ENCODE measurements at regions not wholly inside any gene's neighbourhood (a gene's known extent, or its start where the extent isn't known, plus 50 kb on each side); places are given as distances from the start of the nearest gene placed in this dataset.

DNA sequence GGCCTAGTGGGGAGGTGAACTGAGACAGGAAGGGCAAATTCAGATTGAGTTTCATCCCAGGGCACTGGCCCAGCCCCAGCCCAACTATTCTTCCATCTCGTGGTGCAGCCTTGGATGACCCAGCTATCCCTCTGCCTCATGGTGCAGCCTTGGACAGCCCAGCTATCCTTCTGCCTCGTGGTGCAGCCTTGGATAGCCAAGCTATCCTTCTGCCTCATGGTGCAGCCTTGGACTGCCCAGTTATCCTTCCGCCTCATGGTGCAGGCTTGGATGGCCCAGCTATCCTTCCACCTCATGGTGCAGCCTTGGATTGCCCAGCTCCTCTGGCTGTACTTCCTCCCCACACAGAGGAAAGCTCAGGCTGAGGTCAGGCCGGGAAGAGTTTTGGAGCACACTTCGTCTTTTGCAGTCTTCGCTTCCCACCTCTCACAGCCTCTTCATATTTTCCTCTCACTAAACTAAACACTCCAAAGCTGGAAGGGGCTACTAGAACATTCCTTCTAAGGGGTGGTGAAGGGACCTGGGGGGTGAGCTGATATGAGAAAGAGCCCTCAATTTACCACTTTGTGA lies 69.8 kb upstream of the TTC34 start:
- Histone ChIP-seq H3K36me3 (ENCODE audit: insufficient read depth, low read length) (no peaks in the 10 kb centered on the region), H3K4me3 (ENCODE audit: low read length) (no peak overlapping the region), H3K27me3 (ENCODE audit: insufficient read depth, low read length) (peaks cover 15% of the 10 kb centered on the region), H3K4me1 (ENCODE audit: insufficient read depth, low read length) (no peaks in the 10 kb centered on the region), H3K9me3 (ENCODE audit: low read length) (peaks cover 15% of the 10 kb centered on the region), H2AFZ (ENCODE audit: low read depth, low read length) (no peak overlapping the region)

DNA sequence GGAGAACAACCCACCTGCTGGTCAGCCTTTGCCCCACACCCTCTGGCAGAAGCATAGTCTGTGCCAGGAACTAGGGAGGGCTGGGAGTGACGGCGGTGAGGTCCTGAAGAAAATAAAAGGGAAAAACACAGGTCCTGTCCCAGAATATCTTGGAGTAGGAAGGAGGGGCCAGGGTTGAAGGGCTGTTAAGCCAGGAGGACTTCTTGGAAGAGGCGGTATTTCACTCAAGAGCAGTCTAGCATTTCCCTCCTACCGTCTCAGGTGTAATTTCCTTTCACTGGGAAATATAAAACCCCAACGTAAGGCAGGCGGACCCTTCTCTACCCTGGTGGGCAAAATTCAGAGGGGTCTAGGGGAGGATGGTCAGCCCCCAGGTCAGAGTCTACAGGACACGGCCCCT lies 72.7 kb upstream of the TTC34 start:
- Histone ChIP-seq H2AFZ (ENCODE audit: low read depth, low read length) (no peak overlapping the region), H3K4me3 (ENCODE audit: low read length) (no peak overlapping the region), H3K36me3 (ENCODE audit: insufficient read depth, low read length) (no peaks in the 10 kb centered on the region), H3K9me3 (ENCODE audit: low read length) (peaks cover 15% of the 10 kb centered on the region), H3K4me1 (ENCODE audit: insufficient read depth, low read length) (no peaks in the 10 kb centered on the region), H3K27me3 (ENCODE audit: insufficient read depth, low read length) (peaks cover 33% of the 10 kb centered on the region)

DNA sequence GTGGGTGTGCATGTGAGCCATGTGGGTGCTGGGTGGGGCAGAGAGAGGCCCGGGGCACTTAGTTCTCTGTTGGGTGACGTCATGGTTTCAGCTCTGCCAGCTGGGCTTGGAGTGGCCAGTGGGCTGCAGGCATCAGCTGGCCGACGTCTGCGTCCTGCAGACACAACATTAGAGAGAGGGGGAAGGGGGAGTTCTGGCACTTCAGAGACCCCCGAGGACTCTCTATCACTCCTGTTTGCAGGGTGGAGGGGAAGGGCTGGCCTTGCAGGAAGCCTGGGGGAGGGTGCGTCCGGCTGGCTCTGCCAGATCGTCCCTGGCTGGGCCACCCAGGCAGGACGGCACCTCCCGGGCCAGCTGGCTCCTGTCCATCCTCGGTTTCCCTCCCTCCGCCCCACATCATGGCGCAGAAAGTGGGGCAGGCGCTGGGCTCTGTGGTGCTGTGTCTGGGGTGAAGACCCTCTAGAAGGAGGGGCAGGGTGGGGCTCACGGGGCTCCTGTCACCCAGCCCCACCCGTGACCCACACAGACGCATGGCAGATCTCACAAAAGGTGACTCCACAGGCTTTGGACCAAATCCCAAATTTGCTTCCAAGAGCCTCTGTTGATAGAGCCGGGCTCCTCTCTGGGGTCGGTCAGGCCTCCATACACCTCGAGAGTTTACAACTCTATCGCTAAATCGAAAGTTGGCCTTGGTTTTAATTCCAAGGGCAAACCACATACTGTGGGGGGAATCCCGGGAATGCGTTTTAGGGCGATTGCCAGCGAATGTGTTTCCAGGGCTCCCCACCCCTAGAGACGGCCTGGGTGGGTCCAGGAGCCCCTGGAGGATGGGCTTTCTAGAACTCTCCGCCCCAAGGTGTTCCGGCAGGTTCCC lies 73.4 kb upstream of the TTC34 start:
- no peaks in the 10 kb centered on the region for H3K36me3 ChIP-seq (ENCODE audit: insufficient read depth, low read length)
- no peak overlapping the region for H2AFZ ChIP-seq (ENCODE audit: low read depth, low read length)
- no peaks in the 10 kb centered on the region for H3K4me1 ChIP-seq (ENCODE audit: insufficient read depth, low read length)
- peaks cover 15% of the 10 kb centered on the region for H3K9me3 ChIP-seq (ENCODE audit: low read length)
- peaks cover 36% of the 10 kb centered on the region for H3K27me3 ChIP-seq (ENCODE audit: insufficient read depth, low read length)
- H3K4me3 ChIP-seq (ENCODE audit: low read length), result no peak overlapping the region

DNA sequence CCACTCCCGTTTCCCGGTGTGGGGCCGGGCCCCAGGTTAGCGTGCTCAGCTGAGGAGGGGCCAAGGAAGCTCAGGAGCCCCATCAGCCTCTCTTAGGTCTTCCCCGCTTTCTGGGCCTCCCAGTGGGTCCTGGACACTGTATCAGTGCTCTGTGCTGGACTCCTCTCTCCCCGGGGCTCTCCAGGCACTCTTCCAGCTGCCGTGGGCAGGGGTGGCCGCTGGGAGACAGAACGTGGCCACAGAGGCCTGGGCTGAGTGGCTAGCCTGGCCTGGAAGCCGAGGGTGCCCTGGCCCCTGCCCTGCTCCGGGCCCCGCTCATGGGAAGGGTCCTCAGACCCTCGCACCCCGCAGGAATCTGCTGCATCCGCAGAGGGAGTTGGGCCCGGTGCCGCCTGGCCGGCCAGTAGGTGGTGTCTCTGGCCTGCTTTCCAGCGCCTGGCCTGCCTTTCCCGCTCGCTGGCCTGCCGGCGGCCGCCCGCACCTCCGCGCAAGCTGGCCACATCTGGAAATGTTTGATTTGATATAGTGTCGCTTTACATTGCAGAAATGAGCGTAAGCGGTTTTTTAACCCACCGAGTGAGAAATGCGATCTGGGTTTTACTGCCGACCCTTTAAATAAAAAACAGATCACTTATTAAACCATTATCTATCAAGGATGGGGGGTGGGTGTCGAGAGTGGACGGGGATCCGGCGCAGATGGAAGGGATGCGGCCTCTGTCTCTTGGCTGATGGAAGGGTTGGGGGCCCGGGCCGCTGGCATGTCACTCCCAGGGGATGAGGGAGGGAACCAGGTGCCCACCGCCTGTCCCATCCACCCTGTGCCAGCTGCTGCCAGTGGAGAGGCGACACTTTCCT lies 74.4 kb upstream of the TTC34 start:
- Histone ChIP-seq H3K4me1 (ENCODE audit: insufficient read depth, low read length) (no peaks in the 10 kb centered on the region), H3K4me3 (ENCODE audit: low read length) (no peak overlapping the region), H3K36me3 (ENCODE audit: insufficient read depth, low read length) (no peaks in the 10 kb centered on the region), H3K27me3 (ENCODE audit: insufficient read depth, low read length) (peaks cover 45% of the 10 kb centered on the region), H3K9me3 (ENCODE audit: low read length) (peaks cover 11% of the 10 kb centered on the region), H2AFZ (ENCODE audit: low read depth, low read length) (no peak overlapping the region)

DNA sequence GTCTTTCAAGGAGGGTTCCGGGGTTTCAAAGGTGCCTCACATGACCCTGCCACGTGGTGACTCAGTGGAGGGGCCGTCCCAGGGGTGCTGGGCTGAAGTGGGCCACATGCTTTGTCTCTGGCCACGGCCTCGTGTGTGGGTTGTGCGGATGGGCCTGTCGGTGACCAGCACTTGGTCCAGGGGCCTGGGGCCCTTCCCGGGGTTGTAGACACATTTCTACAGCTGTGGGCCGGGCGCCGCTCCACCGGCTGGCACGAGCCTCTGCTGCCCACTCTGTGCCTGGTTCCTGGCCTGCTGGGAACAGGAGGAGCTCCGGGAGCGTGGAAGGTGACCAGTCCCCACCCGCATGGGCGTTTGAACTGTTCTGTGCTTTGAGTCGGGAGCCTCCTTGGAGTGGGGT lies 75.4 kb upstream of the TTC34 start:
- H3K4me1 ChIP-seq (ENCODE audit: insufficient read depth, low read length), result no peaks in the 10 kb centered on the region
- no peaks in the 10 kb centered on the region for H3K36me3 ChIP-seq (ENCODE audit: insufficient read depth, low read length)
- H3K27me3 ChIP-seq (ENCODE audit: insufficient read depth, low read length), result peaks cover 52% of the 10 kb centered on the region
- H3K4me3 ChIP-seq (ENCODE audit: low read length), result no peak overlapping the region
- H2AFZ ChIP-seq (ENCODE audit: low read depth, low read length), result no peak overlapping the region
- peaks cover 3% of the 10 kb centered on the region for H3K9me3 ChIP-seq (ENCODE audit: low read length)

DNA sequence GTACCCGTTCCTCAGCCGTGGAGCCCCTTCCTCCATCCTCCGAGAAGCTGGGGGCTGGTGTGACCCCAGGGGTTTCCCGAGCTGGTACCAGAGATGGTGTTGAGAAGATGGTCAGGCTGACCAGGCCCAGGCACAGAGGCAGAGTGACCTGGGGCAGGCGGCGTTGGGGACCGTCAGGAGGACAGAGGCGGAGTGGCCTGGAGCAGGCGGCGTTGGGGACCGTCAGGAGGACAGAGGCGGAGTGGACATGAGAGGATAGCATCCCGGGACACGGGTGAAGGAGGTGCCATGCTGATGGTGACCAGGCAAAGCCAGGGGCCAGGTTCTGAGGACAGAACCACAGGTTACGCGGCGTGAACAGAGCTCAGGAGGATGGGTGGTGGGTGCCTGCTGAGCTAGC lies 75.9 kb upstream of the TTC34 start:
- Histone ChIP-seq H3K27me3 (ENCODE audit: insufficient read depth, low read length) (peaks cover 57% of the 10 kb centered on the region), H3K4me1 (ENCODE audit: insufficient read depth, low read length) (no peaks in the 10 kb centered on the region), H3K9me3 (ENCODE audit: low read length) (no peaks in the 10 kb centered on the region), H3K4me3 (ENCODE audit: low read length) (no peak overlapping the region), H3K36me3 (ENCODE audit: insufficient read depth, low read length) (no peaks in the 10 kb centered on the region), H2AFZ (ENCODE audit: low read depth, low read length) (no peak overlapping the region)

DNA sequence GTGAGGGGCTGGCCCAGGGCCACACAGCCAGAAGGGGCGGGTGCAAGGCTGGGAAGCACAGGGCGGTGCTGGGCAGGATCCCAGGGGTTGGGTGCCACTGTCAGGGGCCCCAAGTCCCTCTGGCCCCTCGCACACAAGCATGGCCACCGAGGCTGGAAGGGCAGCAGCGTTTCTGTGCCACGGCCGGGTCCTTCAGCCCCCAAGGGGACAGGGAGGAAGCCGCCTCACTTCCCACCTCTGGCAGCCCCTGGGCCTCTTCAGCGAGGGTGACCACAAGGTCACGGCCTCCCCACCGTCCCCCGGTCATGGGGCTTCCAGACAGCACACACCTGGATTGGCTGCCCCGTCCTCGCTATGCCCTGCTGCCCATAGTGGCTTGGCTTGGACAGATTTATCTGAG lies 77.1 kb upstream of the TTC34 start:
- Histone ChIP-seq H3K36me3 (ENCODE audit: insufficient read depth, low read length) (no peaks in the 10 kb centered on the region), H2AFZ (ENCODE audit: low read depth, low read length) (no peak overlapping the region), H3K9me3 (ENCODE audit: low read length) (no peaks in the 10 kb centered on the region), H3K4me1 (ENCODE audit: insufficient read depth, low read length) (no peaks in the 10 kb centered on the region), H3K4me3 (ENCODE audit: low read length) (no peak overlapping the region), H3K27me3 (ENCODE audit: insufficient read depth, low read length) (peaks cover 69% of the 10 kb centered on the region)

DNA sequence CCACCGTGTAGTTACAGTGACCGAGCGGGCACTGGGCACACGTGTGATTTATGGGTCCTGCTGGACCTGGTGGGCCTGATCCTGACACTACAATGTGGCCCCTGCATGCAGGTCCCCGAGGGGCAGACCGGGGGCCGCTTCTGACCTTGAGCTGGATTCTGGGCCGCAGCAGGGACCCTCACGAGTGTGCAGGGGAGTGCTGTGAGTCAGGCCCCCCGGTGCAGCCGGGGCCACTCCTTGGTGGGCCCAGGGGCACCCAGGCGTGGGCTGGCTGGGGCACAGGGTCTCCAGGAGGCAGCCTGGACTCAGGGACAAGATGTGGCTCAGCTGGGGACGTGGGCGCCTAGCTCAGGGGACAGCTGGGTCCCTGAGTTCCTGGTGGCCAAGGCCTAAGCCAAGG lies 77.5 kb upstream of the TTC34 start:
- H3K27me3 ChIP-seq (ENCODE audit: insufficient read depth, low read length), result peaks cover 72% of the 10 kb centered on the region
- H3K9me3 ChIP-seq (ENCODE audit: low read length), result no peaks in the 10 kb centered on the region
- H3K4me1 ChIP-seq (ENCODE audit: insufficient read depth, low read length), result no peaks in the 10 kb centered on the region
- H3K4me3 ChIP-seq (ENCODE audit: low read length), result no peak overlapping the region
- no peak overlapping the region for H2AFZ ChIP-seq (ENCODE audit: low read depth, low read length)
- H3K36me3 ChIP-seq (ENCODE audit: insufficient read depth, low read length), result no peaks in the 10 kb centered on the region

DNA sequence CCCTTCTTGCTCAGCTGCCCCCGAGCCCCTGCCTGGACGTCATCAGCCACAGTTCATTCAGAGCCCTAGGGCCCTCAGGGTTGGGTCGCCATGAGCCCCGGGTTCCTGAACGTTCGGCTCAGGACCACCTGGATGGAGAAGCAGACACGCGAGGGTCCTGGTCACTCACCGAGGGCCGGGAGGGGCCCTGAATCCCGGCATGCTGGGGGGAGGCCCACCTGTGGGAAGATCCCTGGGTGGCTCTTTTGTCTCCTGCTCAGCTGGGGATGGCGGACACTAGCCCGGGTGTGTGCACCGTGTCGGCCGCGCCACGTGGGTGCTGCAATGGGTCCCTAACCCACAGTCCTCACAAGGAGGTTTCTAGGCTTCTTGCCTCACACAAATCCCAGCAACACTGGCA lies 78.1 kb upstream of the TTC34 start:
- H3K4me1 ChIP-seq (ENCODE audit: insufficient read depth, low read length), result no peaks in the 10 kb centered on the region
- H2AFZ ChIP-seq (ENCODE audit: low read depth, low read length), result no peak overlapping the region
- peaks cover 78% of the 10 kb centered on the region for H3K27me3 ChIP-seq (ENCODE audit: insufficient read depth, low read length)
- no peak overlapping the region for H3K4me3 ChIP-seq (ENCODE audit: low read length)
- no peaks in the 10 kb centered on the region for H3K9me3 ChIP-seq (ENCODE audit: low read length)
- no peaks in the 10 kb centered on the region for H3K36me3 ChIP-seq (ENCODE audit: insufficient read depth, low read length)

DNA sequence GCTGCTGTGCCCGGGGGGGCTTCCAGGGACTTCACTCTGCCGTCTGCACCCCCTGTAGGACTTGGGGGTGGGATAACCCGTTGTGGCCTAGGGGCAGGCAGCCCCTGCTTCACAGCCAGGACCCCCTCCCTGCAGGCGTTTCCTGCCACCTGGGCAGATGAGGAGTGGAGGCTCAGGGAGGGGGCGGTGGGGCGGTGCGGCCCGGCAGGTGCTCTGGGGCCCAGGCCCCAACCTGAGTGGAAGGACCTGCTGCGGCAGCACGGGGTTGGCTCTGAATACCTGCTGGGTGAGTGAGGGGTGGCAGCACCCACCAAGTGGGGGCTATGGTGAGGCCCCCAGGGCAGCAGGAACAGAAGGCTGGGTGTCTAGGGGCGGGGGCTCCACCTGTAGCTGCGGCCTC lies 78.6 kb upstream of the TTC34 start:
- Histone ChIP-seq H3K9me3 (ENCODE audit: low read length) (no peaks in the 10 kb centered on the region), H3K4me1 (ENCODE audit: insufficient read depth, low read length) (no peaks in the 10 kb centered on the region), H2AFZ (ENCODE audit: low read depth, low read length) (no peak overlapping the region), H3K27me3 (ENCODE audit: insufficient read depth, low read length) (peaks cover 82% of the 10 kb centered on the region), H3K4me3 (ENCODE audit: low read length) (no peak overlapping the region), H3K36me3 (ENCODE audit: insufficient read depth, low read length) (no peaks in the 10 kb centered on the region)

DNA sequence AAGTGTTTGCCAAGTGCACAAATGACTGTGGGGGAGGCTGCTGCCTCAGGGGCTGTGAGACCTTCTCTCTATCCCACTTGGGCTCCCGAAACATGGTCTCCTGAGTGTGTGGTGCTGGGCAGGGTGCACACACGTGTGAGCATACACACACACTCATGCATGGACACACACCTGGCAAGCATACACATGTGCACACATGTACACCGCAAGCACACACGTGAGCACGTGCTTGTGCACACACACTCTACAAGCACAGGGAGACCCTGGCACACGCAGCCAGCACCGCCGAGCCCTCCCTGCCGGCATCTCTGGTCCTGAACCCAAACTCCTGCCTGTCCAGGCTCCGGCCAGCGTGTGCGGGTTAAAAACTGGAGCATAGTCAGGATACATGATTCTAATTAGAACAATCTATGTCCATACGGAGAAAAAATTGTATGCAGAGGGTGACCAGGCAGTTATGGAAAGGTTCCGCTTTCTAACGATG lies 79.4 kb upstream of the TTC34 start:
- H3K36me3 ChIP-seq (ENCODE audit: insufficient read depth, low read length), result no peaks in the 10 kb centered on the region
- H3K4me3 ChIP-seq (ENCODE audit: low read length), result no peak overlapping the region
- H3K27me3 ChIP-seq (ENCODE audit: insufficient read depth, low read length), result peaks cover 84% of the 10 kb centered on the region
- no peaks in the 10 kb centered on the region for H3K4me1 ChIP-seq (ENCODE audit: insufficient read depth, low read length)
- H3K9me3 ChIP-seq (ENCODE audit: low read length), result no peaks in the 10 kb centered on the region
- no peak overlapping the region for H2AFZ ChIP-seq (ENCODE audit: low read depth, low read length)

DNA sequence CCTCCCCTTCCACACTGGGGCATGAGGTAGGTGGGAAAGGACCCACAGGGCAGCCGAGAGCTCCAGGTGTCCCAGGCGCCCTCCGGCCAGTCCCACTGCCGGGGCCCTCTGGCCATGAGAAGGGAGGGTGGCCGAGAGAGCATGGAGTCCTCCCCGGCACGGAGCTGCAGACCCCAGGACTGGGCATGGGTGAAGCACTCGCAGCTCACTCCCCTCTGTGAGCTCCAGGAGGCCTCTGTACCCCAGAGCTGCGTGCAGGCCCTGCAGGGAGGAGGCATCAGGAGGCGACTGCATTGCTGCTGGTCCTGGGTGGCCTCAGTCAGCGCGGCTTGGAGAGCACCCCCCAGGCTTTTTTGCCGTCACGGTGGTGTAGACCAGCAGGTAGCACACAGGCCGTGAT lies 80.1 kb upstream of the TTC34 start:
- no peak overlapping the region for H2AFZ ChIP-seq (ENCODE audit: low read depth, low read length)
- H3K4me1 ChIP-seq (ENCODE audit: insufficient read depth, low read length), result no peaks in the 10 kb centered on the region
- no peak overlapping the region for H3K4me3 ChIP-seq (ENCODE audit: low read length)
- peaks cover 90% of the 10 kb centered on the region for H3K27me3 ChIP-seq (ENCODE audit: insufficient read depth, low read length)
- H3K36me3 ChIP-seq (ENCODE audit: insufficient read depth, low read length), result no peaks in the 10 kb centered on the region
- H3K9me3 ChIP-seq (ENCODE audit: low read length), result no peaks in the 10 kb centered on the region
